GM12878 (cell line): ENCODE measurements at regions not wholly inside any gene's neighbourhood (a gene's known extent, or its start where the extent isn't known, plus 50 kb on each side); places are given as distances from the start of the nearest gene placed in this dataset.

Source experiments
- ATAC-seq: fragments of 200-7000 bp; cut with Tn5 transposase; 3 replicates; pipeline ENCODE4 v1.9.1; 2020; ENCODE audit warnings: mild to moderate bottlenecking, moderate library complexity
- BruUV-seq: library from RNA; stranded (reverse); fragments of 400-500 nt; replicated peaks from 2 replicates; lab custom pipeline; 2021; lab: Mats Ljungman, UMichigan
- CTCF ChIA-PET: fragments of 300-600 bp; sonication (Branson Sonifier 250); formaldehyde crosslinking; extraction: SDS; loops from one replicate; lab custom pipeline; 2021; ENCODE audit warnings: inconsistent platforms; lab: Yijun Ruan, JAX
- POLR2A ChIA-PET: fragments of 350-600 bp; formaldehyde crosslinking; extraction: SDS; loops from one replicate; lab custom pipeline; 2021; ENCODE audit warnings: inconsistent platforms; lab: Charles Lee
- RAD21 ChIA-PET: fragments of 300-600 bp; sonication (Branson Sonifier 250); formaldehyde crosslinking; loops from one replicate; lab custom pipeline; 2023; ENCODE audit warnings: antibody characterized with exemption; ENCODE audit not compliant: unreplicated experiment; lab: Charles Lee
- SMC1A ChIA-PET: fragments of 300-600 bp; sonication (Branson Sonifier 250); formaldehyde crosslinking; loops from one replicate; lab custom pipeline; 2023; ENCODE audit not compliant: unreplicated experiment, uncharacterized antibody; lab: Charles Lee
- DNase-seq: peaks from one replicate; pipeline ENCODE4 v3.0.0-alpha.2; 2011; ENCODE audit warnings: low read depth, low spot score
- FAIRE-seq: peaks from 3 replicates; lab custom pipeline; 2011; peaks lifted over from hg19 to GRCh38; lab: Jason Lieb, UNC
- H2AFZ ChIP-seq: 2 replicates; pipeline ENCODE4 v1.6.0; 2011; ENCODE audit warnings: low read depth, low read length, control low read depth; ENCODE audit not compliant: control insufficient read depth
- H3K27ac ChIP-seq: 2 replicates; pipeline ENCODE4 v1.5.1; 2011; ENCODE audit warnings: control low read depth; ENCODE audit not compliant: control insufficient read depth, insufficient read depth
- H3K27me3 ChIP-seq, 2 experiments: replicated peaks in 1 of 2; 2 replicates each; pipeline versions ENCODE4 v1.6.0 to v1.6.1; 2011; ENCODE audit warnings: low read length in 1 of 2; ENCODE audit not compliant: control insufficient read depth in 2 of 2, insufficient read depth in 2 of 2
- H3K36me3 ChIP-seq, 2 experiments: 2 replicates each; pipeline ENCODE4 v1.5.1; 2011; ENCODE audit warnings: low read length in 1 of 2; ENCODE audit not compliant: control insufficient read depth in 2 of 2, insufficient read depth in 2 of 2
- H3K4me1 ChIP-seq: 2 replicates; pipeline ENCODE4 v1.6.1; 2011; ENCODE audit warnings: mild to moderate bottlenecking, low read length, moderate library complexity, mixed read lengths; ENCODE audit not compliant: control insufficient read depth, insufficient read depth
- H3K4me2 ChIP-seq: 2 replicates; pipeline ENCODE4 v1.6.0; 2011; ENCODE audit warnings: control low read depth; ENCODE audit not compliant: control insufficient read depth, insufficient read depth
- H3K4me3 ChIP-seq: fragments of 200-600 bp; sonication (generic); 2 replicates; pipeline ENCODE4 v1.5.1; 2016
- H3K79me2 ChIP-seq: 2 replicates; pipeline ENCODE4 v1.6.0; 2011; ENCODE audit warnings: low read length; ENCODE audit not compliant: control insufficient read depth, insufficient read depth
- H3K9ac ChIP-seq: 2 replicates; pipeline ENCODE4 v1.8.0; 2011; ENCODE audit warnings: low read length, control low read depth, mixed read lengths; ENCODE audit not compliant: control insufficient read depth, insufficient read depth
- H3K9me3 ChIP-seq: replicated peaks from 3 replicates; pipeline ENCODE4 v1.5.1; 2011; ENCODE audit warnings: mild to moderate bottlenecking, low read length; ENCODE audit not compliant: control insufficient read depth, insufficient read depth
- H4K20me1 ChIP-seq: 2 replicates; pipeline ENCODE4 v1.6.0; 2011; ENCODE audit not compliant: control insufficient read depth, insufficient read depth
- ATF7 ChIP-seq: fragments of 450-650 bp; IDR thresholded peaks from 2 replicates; pipeline ENCODE4 v1.6.1; 2016; ENCODE audit warnings: low read depth, mild to moderate bottlenecking
- DPF2 ChIP-seq: fragments of 450-650 bp; IDR thresholded peaks from 2 replicates; pipeline ENCODE4 v1.6.1; 2017; ENCODE audit warnings: mild to moderate bottlenecking
- ETV6 ChIP-seq, 2 experiments: fragments of 450-650 bp in 1 of 2; IDR thresholded peaks in 1 of 2; conservative IDR thresholded peaks in 1 of 2; 2 replicates each; pipeline ENCODE4 v1.6.1; 2014; ENCODE audit warnings: antibody characterized with exemption in 1 of 2, borderline replicate concordance in 1 of 2, low read depth in 1 of 2, mild to moderate bottlenecking in 1 of 2, moderate library complexity in 1 of 2
- FOXK2 ChIP-seq: fragments of 450-650 bp; IDR thresholded peaks from 2 replicates; pipeline ENCODE4 v1.6.1; 2017; ENCODE audit warnings: mild to moderate bottlenecking, moderate library complexity
- IRF3 ChIP-seq: fragments of 450-650 bp; IDR thresholded peaks from 2 replicates; pipeline ENCODE4 v1.6.1; 2014; ENCODE audit warnings: mild to moderate bottlenecking
- IRF4 ChIP-seq: IDR thresholded peaks from 2 replicates; pipeline ENCODE4 v1.6.1; 2011; ENCODE audit warnings: low read depth, low read length
- RB1 ChIP-seq: fragments of 450-650 bp; formaldehyde crosslinking; IDR thresholded peaks from 2 replicates; pipeline ENCODE4 v1.6.1; 2017; ENCODE audit warnings: mild to moderate bottlenecking, borderline replicate concordance
- RCOR1 ChIP-seq: conservative IDR thresholded peaks from 2 replicates; pipeline ENCODE4 v1.6.1; 2012; ENCODE audit warnings: low read depth, low read length, improper control_type of control experiment
- SPI1 ChIP-seq: IDR thresholded peaks from 2 replicates; pipeline ENCODE4 v1.6.1; 2011; ENCODE audit warnings: low read depth, mild to moderate bottlenecking, low read length, moderate library complexity, borderline replicate concordance; ENCODE audit not compliant: insufficient read depth
- WGBS: methylation state at CpG from one replicate; pipeline ENCODE4 v1.1.6; 2016; ENCODE audit warnings: low lambda C conversion rate; ENCODE audit not compliant: insufficient replicate concordance, insufficient coverage; ENCODE audit errors: missing lambda C conversion rate; 5-methylcytosine and 5-hydroxymethylcytosine counted together
- in situ Hi-C: fragments of 300-500 bp; cut with MboI; formaldehyde crosslinking; loops from 9 replicates; pipeline ENCODE4 v1.14.3; 2018; ENCODE audit warnings: mixed read lengths
- intact Hi-C: fragments of 100-400 bp; cut with micrococcal nuclease; formaldehyde crosslinking; loops from one replicate; pipeline ENCODE4 v1.14.2; 2022; ENCODE audit not compliant: unreplicated experiment

- H3K27ac ChIP-seq, result no peak overlapping the region
- H3K9me3 ChIP-seq, result no peaks in the 10 kb centered on the region
- WGBS, result 13% methylated on average over 7 of the region's 7 CpGs
- no peak overlapping the region for H3K4me2 ChIP-seq
- no peak overlapping the region for H3K4me3 ChIP-seq
- ChIA-PET CTCF (no interaction called here), POLR2A (no interaction called here), RAD21 (no interaction called here), SMC1A (no interaction called here)
- H3K9ac ChIP-seq, result no peak overlapping the region
- H3K36me3 ChIP-seq, result no peaks in the 10 kb centered on the region
- H3K27me3 ChIP-seq, result no peaks in the 10 kb centered on the region; a peak in 2 of 4 replicates
- BruUV-seq, result no TSS peak
- H2AFZ ChIP-seq, result no peak overlapping the region
- in situ Hi-C loops (no loop called here), intact Hi-C loops (loop anchor here (5.0 kb wide), 1 partner anchor 245 kb away; no protein-coding TSS in a partner anchor)
- no peak for FAIRE-seq
- H3K79me2 ChIP-seq, result no peaks in the 10 kb centered on the region
- H3K4me1 ChIP-seq, result no peaks in the 10 kb centered on the region
- no peak for ATAC-seq
- H4K20me1 ChIP-seq, result no peaks in the 10 kb centered on the region
- no peak for TF ChIP-seq RCOR1
- TF ChIP-seq FOXK2, result no peak
- TF ChIP-seq DPF2, result no peak
- no peak for TF ChIP-seq ATF7
- TF ChIP-seq ETV6 (conservative IDR thresholded peaks at IDR 0.05 in 1 of 2, IDR thresholded peaks at IDR 0.05 in 1 of 2; ENCODE audit: borderline replicate concordance in 1 of 2, low read depth in 1 of 2), result no peak
- TF ChIP-seq SPI1, result no peak
- no peak for TF ChIP-seq IRF3
- TF ChIP-seq IRF4, result no peak
- no peak for TF ChIP-seq RB1
- DNase-seq, result no peak
Observed at GRCh38 chr10:59517341-59517899, 155.1 kb upstream of the FAM13C start.
